SU-DHL-6 (cell line): ENCODE measurements at regions not wholly inside any gene's neighbourhood (a gene's known extent, or its start where the extent isn't known, plus 50 kb on each side); places are given as distances from the start of the nearest gene placed in this dataset.

Source experiments
- H2AFZ ChIP-seq: fragments of 200-600 bp; sonication (generic); 2 replicates; pipeline ENCODE4 v1.6.1; 2014; ENCODE audit warnings: low read depth, mild to moderate bottlenecking, moderate library complexity, mixed read lengths, antibody characterized with exemption, low read length; ENCODE audit not compliant: severe bottlenecking
- H3F3A ChIP-seq: fragments of 200-600 bp; shearing (Covaris generic); 2 replicates; pipeline ENCODE4 v1.6.0; 2016; ENCODE audit warnings: antibody characterized with exemption, mild to moderate bottlenecking; ENCODE audit not compliant: insufficient read depth
- H3K27ac ChIP-seq: fragments of 200-600 bp; sonication (generic); 2 replicates; pipeline ENCODE4 v1.5.1; 2016; ENCODE audit warnings: low read depth, mild to moderate bottlenecking, low read length, moderate library complexity, mixed read lengths
- H3K27me3 ChIP-seq: fragments of 200-600 bp; sonication (generic), shearing (Covaris generic); 2 replicates; pipeline ENCODE4 v1.6.0; 2014; ENCODE audit warnings: mild to moderate bottlenecking, low read length
- H3K36me3 ChIP-seq: fragments of 200-600 bp; sonication (generic); 2 replicates; pipeline ENCODE4 v1.6.1; 2014; ENCODE audit warnings: mild to moderate bottlenecking, low read length, mixed read lengths
- H3K4me2 ChIP-seq: fragments of 300-600, 200-600 bp; shearing (Covaris generic), sonication (generic); 2 replicates; pipeline ENCODE4 v1.6.0; 2014; ENCODE audit warnings: low read length, low read depth, mild to moderate bottlenecking; ENCODE audit not compliant: poor library complexity, severe bottlenecking
- H3K4me3 ChIP-seq: fragments of 200-600 bp; sonication (generic); 2 replicates; pipeline ENCODE4 v1.5.1; 2014; ENCODE audit warnings: antibody characterized with exemption, low read length, mild to moderate bottlenecking, mixed read lengths; ENCODE audit not compliant: insufficient read depth, poor library complexity, severe bottlenecking
- H3K79me2 ChIP-seq: fragments of 200-600 bp; sonication (generic); 2 replicates; pipeline ENCODE4 v1.6.1; 2014; ENCODE audit warnings: mild to moderate bottlenecking, low read length, moderate library complexity; ENCODE audit not compliant: insufficient read depth
- H3K9ac ChIP-seq: fragments of 200-600 bp; sonication (generic); 2 replicates; pipeline ENCODE4 v1.7.0; 2014; ENCODE audit warnings: mild to moderate bottlenecking, low read length
- H3K9me2 ChIP-seq: fragments of 200-600 bp; sonication (generic); replicated peaks from 2 replicates; pipeline ENCODE4 v1.6.1; 2014; ENCODE audit warnings: low read length; ENCODE audit not compliant: insufficient read depth
- H3K9me3 ChIP-seq: fragments of 200-600 bp; sonication (generic); 2 replicates; pipeline ENCODE4 v1.6.1; 2014; ENCODE audit warnings: low read length, mixed read lengths; ENCODE audit not compliant: insufficient read depth
- H4K20me1 ChIP-seq: fragments of 200-600 bp; sonication (generic); 2 replicates; pipeline ENCODE4 v1.6.1; 2014; ENCODE audit warnings: low read depth, mild to moderate bottlenecking, antibody characterized with exemption, low read length, moderate library complexity, mixed read lengths
- CTCF ChIP-seq: fragments of 200-600 bp; sonication (generic); IDR thresholded peaks from one replicate; pipeline ENCODE4 v1.5.1; 2017; ENCODE audit warnings: antibody characterized with exemption, mild to moderate bottlenecking, low read length, moderate library complexity; ENCODE audit not compliant: insufficient read depth, poor library complexity, severe bottlenecking
- EZH2phosphoT487 ChIP-seq: fragments of 200-600 bp; sonication (generic), shearing (Covaris generic); conservative IDR thresholded peaks from 2 replicates; pipeline ENCODE4 v1.6.1; 2018; ENCODE audit warnings: mild to moderate bottlenecking, antibody characterized with exemption, low read length, moderate library complexity, mixed read lengths

GRCh38 chr13:33524086-33524485 is 238.5 kb upstream of the STARD13 start:
- H2AFZ ChIP-seq: no peak overlapping the region
- H3K27ac ChIP-seq: no peak overlapping the region
- H3K9ac ChIP-seq: no peak overlapping the region
- H3F3A ChIP-seq: no peaks in the 10 kb centered on the region
- no peaks in the 10 kb centered on the region for H3K9me3 ChIP-seq
- no peaks in the 10 kb centered on the region for H3K9me2 ChIP-seq
- H3K27me3 ChIP-seq: no peaks in the 10 kb centered on the region
- TF ChIP-seq EZH2phosphoT487 (no peak), CTCF (no peak)
- no peak overlapping the region for H3K4me2 ChIP-seq
- H3K4me3 ChIP-seq: no peak overlapping the region
- no peaks in the 10 kb centered on the region for H3K36me3 ChIP-seq
- H4K20me1 ChIP-seq: no peaks in the 10 kb centered on the region
- H3K79me2 ChIP-seq: no peaks in the 10 kb centered on the region

DNA sequence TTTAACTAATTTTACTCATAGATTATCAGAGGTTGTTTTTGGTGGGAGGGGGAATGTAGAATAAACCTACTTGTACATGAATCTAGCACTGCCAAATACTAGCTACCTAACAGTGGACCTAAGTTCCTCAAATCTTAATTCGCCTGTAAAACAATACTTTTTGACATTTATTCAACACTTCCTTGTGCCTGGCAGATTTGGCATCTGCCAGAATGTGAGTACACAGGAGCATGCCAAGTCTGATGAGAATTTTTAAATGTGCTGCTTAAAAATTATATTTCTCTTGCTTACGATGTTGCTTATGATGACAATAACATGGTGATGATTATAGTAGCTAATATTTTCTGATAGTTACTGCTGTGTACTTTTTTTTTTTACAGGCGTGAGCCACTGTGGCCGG is 240.2 kb upstream of the STARD13 start:
- no peak overlapping the region for H3K27ac ChIP-seq
- H3K9me2 ChIP-seq: no peaks in the 10 kb centered on the region
- H3F3A ChIP-seq: no peaks in the 10 kb centered on the region
- no peak overlapping the region for H2AFZ ChIP-seq
- no peak for TF ChIP-seq CTCF
- no peak for TF ChIP-seq EZH2phosphoT487
- H4K20me1 ChIP-seq: no peaks in the 10 kb centered on the region
- no peaks in the 10 kb centered on the region for H3K27me3 ChIP-seq
- H3K4me2 ChIP-seq: no peak overlapping the region
- no peaks in the 10 kb centered on the region for H3K9me3 ChIP-seq
- no peak overlapping the region for H3K4me3 ChIP-seq
- no peak overlapping the region for H3K9ac ChIP-seq
- no peaks in the 10 kb centered on the region for H3K79me2 ChIP-seq
- H3K36me3 ChIP-seq: no peaks in the 10 kb centered on the region

DNA sequence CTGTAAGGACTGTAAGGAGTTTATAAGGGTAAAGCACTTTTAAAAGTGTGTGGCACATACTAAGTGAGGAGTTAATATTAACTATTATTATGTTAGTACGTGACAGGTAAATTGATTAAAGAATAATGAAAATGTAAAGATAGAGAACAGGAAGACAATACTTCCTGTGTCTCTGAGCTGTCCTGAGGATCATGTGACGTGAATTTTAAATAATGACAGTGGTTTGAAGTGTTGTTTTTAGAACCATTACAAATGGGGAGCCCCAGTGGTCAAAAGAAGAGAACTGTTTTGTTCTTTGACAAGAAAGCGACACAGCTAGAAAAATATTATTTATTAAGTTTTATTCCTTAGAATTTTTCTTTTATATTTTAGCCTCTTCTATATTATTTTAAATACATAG is 241.2 kb upstream of the STARD13 start:
- Histone ChIP-seq H3K4me2 (no peak overlapping the region), H3K27ac (no peak overlapping the region), H3K9me2 (no peaks in the 10 kb centered on the region), H3K4me3 (no peak overlapping the region), H3K9ac (no peak overlapping the region), H3K9me3 (no peaks in the 10 kb centered on the region), H3F3A (no peaks in the 10 kb centered on the region), H2AFZ (peak overlapping the region; percentile 86), H3K36me3 (no peaks in the 10 kb centered on the region), H3K27me3 (no peaks in the 10 kb centered on the region), H4K20me1 (no peaks in the 10 kb centered on the region), H3K79me2 (no peaks in the 10 kb centered on the region)
- TF ChIP-seq CTCF (no peak), EZH2phosphoT487 (no peak)

DNA sequence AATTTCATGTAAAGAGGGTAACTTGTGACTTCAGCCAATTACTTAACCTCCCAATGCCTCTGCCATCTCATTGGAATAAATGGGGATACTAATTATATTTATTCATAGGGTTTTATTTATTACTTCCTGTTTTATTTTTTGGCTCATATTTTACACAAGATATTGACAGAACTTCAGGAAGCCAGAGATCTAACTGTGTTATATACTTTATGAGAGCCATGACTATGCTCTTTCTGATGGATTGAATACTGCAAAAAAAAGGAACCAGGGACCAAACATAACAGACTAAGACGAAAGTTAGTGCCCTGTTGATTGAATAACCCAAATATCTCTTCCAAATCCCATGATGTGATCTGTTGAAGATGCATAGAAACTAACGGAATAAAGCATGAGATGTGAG is 243.3 kb upstream of the STARD13 start:
- Histone ChIP-seq H3F3A (no peaks in the 10 kb centered on the region), H3K4me2 (no peak overlapping the region), H3K4me3 (no peak overlapping the region), H4K20me1 (no peaks in the 10 kb centered on the region), H3K27ac (no peak overlapping the region), H3K9me3 (no peaks in the 10 kb centered on the region), H3K27me3 (no peaks in the 10 kb centered on the region), H3K9me2 (no peaks in the 10 kb centered on the region), H3K36me3 (no peaks in the 10 kb centered on the region), H3K79me2 (no peaks in the 10 kb centered on the region), H3K9ac (no peak overlapping the region), H2AFZ (no peak overlapping the region)
- TF ChIP-seq EZH2phosphoT487 (no peak), CTCF (no peak)
